SK-N-SH (cell line): ENCODE measurements at regions not wholly inside any gene's neighbourhood (a gene's known extent, or its start where the extent isn't known, plus 50 kb on each side); places are given as distances from the start of the nearest gene placed in this dataset.

ENCODE experiments used
- CTCF ChIA-PET: fragments of 300-600, 350-600 bp; formaldehyde crosslinking; extraction: SDS; loops from one replicate; lab custom pipeline; 2021; lab: Yijun Ruan, JAX
- POLR2A ChIA-PET: fragments of 350-600 bp; sonication (Branson Sonifier 250); formaldehyde crosslinking; extraction: SDS; loops from one replicate; lab custom pipeline; 2020; ENCODE audit warnings: antibody characterized with exemption, inconsistent platforms; lab: Yijun Ruan, JAX
- DNase-seq: peaks from one replicate; pipeline ENCODE4 v3.0.0; 2012
- H2AFZ ChIP-seq: fragments of 200-600 bp; sonication (generic); 2 replicates; pipeline ENCODE4 v1.8.1; 2016; ENCODE audit warnings: antibody characterized with exemption, mild to moderate bottlenecking, low read depth
- H3F3A ChIP-seq: fragments of 200-600 bp; sonication (generic); replicated peaks from 2 replicates; pipeline ENCODE3; 2016; ENCODE audit warnings: antibody characterized with exemption, mild to moderate bottlenecking; ENCODE audit not compliant: insufficient read depth
- H3K27ac ChIP-seq, 2 experiments: fragments of 200-500 bp in 1 of 2; fragments of 200-600 bp in 1 of 2; sonication (Bioruptor generic) in 1 of 2; sonication (generic), shearing (Covaris generic) in 1 of 2; 2 replicates each; pipeline versions ENCODE4 v1.5.1 to v1.6.1; 2014 to 2016; ENCODE audit warnings: low read depth in 2 of 2, inconsistent platforms in 1 of 2, low read length in 1 of 2, mild to moderate bottlenecking in 1 of 2, mixed read lengths in 1 of 2
- H3K27me3 ChIP-seq: fragments of 200-600 bp; sonication (generic), shearing (Covaris generic); 2 replicates; pipeline ENCODE4 v1.6.1; 2016; ENCODE audit warnings: mixed run types; ENCODE audit not compliant: insufficient read depth
- H3K36me3 ChIP-seq, 2 experiments: fragments of 200-500 bp in 1 of 2; fragments of 200-600 bp in 1 of 2; sonication (Bioruptor generic) in 1 of 2; sonication (generic) in 1 of 2; replicated peaks in 1 of 2; 2 replicates each; pipeline versions ENCODE3 to v1.5.1; 2014 to 2016; ENCODE audit warnings: low read length in 1 of 2, mild to moderate bottlenecking in 1 of 2; ENCODE audit not compliant: insufficient read depth in 2 of 2, control insufficient read depth in 1 of 2
- H3K4me1 ChIP-seq, 2 experiments: fragments of 200-500 bp in 1 of 2; fragments of 200-600 bp in 1 of 2; sonication (Bioruptor generic) in 1 of 2; sonication (generic), shearing (Covaris generic) in 1 of 2; 2 replicates each; pipeline versions ENCODE4 v1.5.1 to v1.6.1; 2014 to 2016; ENCODE audit warnings: low read depth in 1 of 2, low read length in 1 of 2, mixed run types in 1 of 2; ENCODE audit not compliant: insufficient read depth in 2 of 2, control insufficient read depth in 1 of 2
- H3K4me2 ChIP-seq: fragments of 200-600 bp; sonication (generic), shearing (Covaris generic); 2 replicates; pipeline ENCODE4 v1.6.1; 2017; ENCODE audit warnings: mixed run types
- H3K4me3 ChIP-seq, 2 experiments: fragments of 200-500 bp in 1 of 2; fragments of 200-600 bp in 1 of 2; sonication (Bioruptor generic) in 1 of 2; sonication (generic), shearing (Covaris generic) in 1 of 2; 2 replicates each; pipeline versions ENCODE4 v1.5.1 to v1.8.1; 2014 to 2016; ENCODE audit warnings: low read depth in 2 of 2, inconsistent platforms in 1 of 2, low read length in 1 of 2, mild to moderate bottlenecking in 1 of 2, mixed read lengths in 1 of 2, moderate library complexity in 1 of 2
- H3K79me2 ChIP-seq: fragments of 200-600 bp; sonication (generic); 2 replicates; pipeline ENCODE4 v1.8.1; 2017; ENCODE audit warnings: mild to moderate bottlenecking; ENCODE audit not compliant: insufficient read depth
- H3K9ac ChIP-seq: fragments of 200-600 bp; sonication (generic); 2 replicates; pipeline ENCODE4 v1.6.1; 2017; ENCODE audit warnings: mixed run types
- H3K9me2 ChIP-seq: fragments of 200-600 bp; sonication (generic); 2 replicates; pipeline ENCODE4 v1.6.1; 2017; ENCODE audit warnings: mixed run types
- H3K9me3 ChIP-seq: fragments of 200-600 bp; sonication (generic); 2 replicates; pipeline ENCODE4 v1.6.1; 2017; ENCODE audit warnings: mixed run types, mild to moderate bottlenecking, moderate library complexity
- H4K20me1 ChIP-seq: fragments of 200-600 bp; sonication (generic); 2 replicates; pipeline ENCODE4 v1.6.1; 2017; ENCODE audit warnings: mild to moderate bottlenecking, mixed run types; ENCODE audit not compliant: insufficient read depth
- CHD2 ChIP-seq: fragments of 150-350 bp; IDR thresholded peaks from 2 replicates; pipeline ENCODE4 v1.6.1; 2018; ENCODE audit warnings: low read length; ENCODE audit not compliant: partially characterized antibody
- CTCF ChIP-seq: fragments of 200-600 bp; sonication (generic); IDR thresholded peaks from 2 replicates; pipeline ENCODE4 v1.6.1; 2017; ENCODE audit warnings: antibody characterized with exemption, mild to moderate bottlenecking, moderate library complexity
- GABPA ChIP-seq: IDR thresholded peaks from 2 replicates; pipeline ENCODE4 v1.4.0; 2012; ENCODE audit warnings: low read depth, mild to moderate bottlenecking
- GATA2 ChIP-seq: sonication (generic); formaldehyde crosslinking; IDR thresholded peaks from 2 replicates; pipeline ENCODE4 v1.5.0; 2020; ENCODE audit warnings: mild to moderate bottlenecking, missing genetic modification reagents
- IRF3 ChIP-seq: fragments of 150-350 bp; IDR thresholded peaks from 2 replicates; pipeline ENCODE4 v1.6.1; 2016; ENCODE audit warnings: mild to moderate bottlenecking, low read depth, low read length
- JUND ChIP-seq: IDR thresholded peaks from 2 replicates; pipeline ENCODE4 v1.4.0; 2012
- MXI1 ChIP-seq: IDR thresholded peaks from 2 replicates; pipeline ENCODE4 v1.6.1; 2012; ENCODE audit warnings: mild to moderate bottlenecking, low read depth, low read length, improper control_type of control experiment
- NFIC ChIP-seq: IDR thresholded peaks from 2 replicates; pipeline ENCODE4 v1.4.0; 2012; ENCODE audit warnings: borderline replicate concordance
- RFX5 ChIP-seq: IDR thresholded peaks from 2 replicates; pipeline ENCODE4 v1.6.1; 2012; ENCODE audit warnings: mild to moderate bottlenecking, improper control_type of control experiment, low read length
- RXRA ChIP-seq: IDR thresholded peaks from 2 replicates; pipeline ENCODE4 v1.4.0; 2012; ENCODE audit warnings: low read depth, mild to moderate bottlenecking, borderline replicate concordance
- SIN3A ChIP-seq: IDR thresholded peaks from 2 replicates; pipeline ENCODE4 v1.6.1; 2012; ENCODE audit warnings: low read depth, mild to moderate bottlenecking, low read length, moderate library complexity, borderline replicate concordance
- SMC3 ChIP-seq: IDR thresholded peaks from 2 replicates; pipeline ENCODE4 v1.6.1; 2012; ENCODE audit warnings: low read depth, low read length, improper control_type of control experiment
- TAF1 ChIP-seq: IDR thresholded peaks from 2 replicates; pipeline ENCODE4 v1.6.1; 2012; ENCODE audit warnings: low read depth, mild to moderate bottlenecking, low read length, moderate library complexity, borderline replicate concordance
- TCF12 ChIP-seq: IDR thresholded peaks from 2 replicates; pipeline ENCODE4 v1.4.0; 2012
- TEAD4 ChIP-seq: IDR thresholded peaks from 2 replicates; pipeline ENCODE4 v1.4.0; 2012; ENCODE audit warnings: mild to moderate bottlenecking, borderline replicate concordance; ENCODE audit not compliant: insufficient read depth
- USF1 ChIP-seq: IDR thresholded peaks from 2 replicates; pipeline ENCODE4 v1.4.0; 2012; ENCODE audit warnings: low read depth, borderline replicate concordance
- YY1 ChIP-seq: IDR thresholded peaks from 2 replicates; pipeline ENCODE4 v1.4.0; 2012; ENCODE audit warnings: low read depth, mild to moderate bottlenecking
- WGBS: methylation state at CpG from one replicate; pipeline ENCODE4 v1.1.6; 2017; ENCODE audit warnings: low lambda C conversion rate; 5-methylcytosine and 5-hydroxymethylcytosine counted together

- DNase-seq: no peak
Measured at GRCh38 chr10:10647331-10647730, 370.3 kb upstream of the CELF2 start.

GRCh38 chr10:10657139-10657760 is 360.4 kb upstream of the CELF2 start:
- DNase-seq: no peak
- no peak overlapping the region for H3K27ac ChIP-seq

More at GRCh38 chr10:10647331-10647730, 370.3 kb upstream of the CELF2 start:
- H3K4me2 ChIP-seq: no peak overlapping the region
- no peak overlapping the region for H2AFZ ChIP-seq
- no peaks in the 10 kb centered on the region for H3F3A ChIP-seq
- H3K9ac ChIP-seq: no peak overlapping the region
- H3K27ac ChIP-seq: no peak overlapping the region
- H3K36me3 ChIP-seq: no peaks in the 10 kb centered on the region
- no peaks in the 10 kb centered on the region for H3K9me2 ChIP-seq
- H3K4me3 ChIP-seq: no peak overlapping the region
- peaks cover 0 to 2% of the 10 kb centered on the region in 2 experiments; a peak in 1 of 4 replicates for H3K4me1 ChIP-seq
- WGBS: 42% methylated on average over 7 of the region's 7 CpGs
- H4K20me1 ChIP-seq: no peaks in the 10 kb centered on the region
- H3K79me2 ChIP-seq: no peaks in the 10 kb centered on the region
- CTCF ChIA-PET: no interaction called here
- no peaks in the 10 kb centered on the region for H3K9me3 ChIP-seq
- TF ChIP-seq CHD2 (no peak), TAF1 (no peak), YY1 (no peak), SIN3A (no peak), JUND (no peak), TEAD4 (no peak), CTCF (no peak), IRF3 (no peak), GABPA (no peak), NFIC (no peak), GATA2 (CRISPR knock-in tag) (no peak), MXI1 (no peak), SMC3 (no peak)
- POLR2A ChIA-PET: no interaction called here
- H3K27me3 ChIP-seq: no peaks in the 10 kb centered on the region

More at GRCh38 chr10:10657139-10657760, 360.4 kb upstream of the CELF2 start:
- no peaks in the 10 kb centered on the region for H3K36me3 ChIP-seq
- H3F3A ChIP-seq: no peaks in the 10 kb centered on the region
- CTCF ChIA-PET: interaction anchor here (0.7 kb wide), 1 partner anchor 1328 kb away, joined by 3 read pairs; no protein-coding TSS in a partner anchor
- H3K4me3 ChIP-seq: no peak overlapping the region
- no peaks in the 10 kb centered on the region for H3K27me3 ChIP-seq
- H2AFZ ChIP-seq: no peak overlapping the region
- no peak overlapping the region for H3K9ac ChIP-seq
- no peak overlapping the region for H3K4me2 ChIP-seq
- POLR2A ChIA-PET: no interaction called here
- no peaks in the 10 kb centered on the region for H4K20me1 ChIP-seq
- no peaks in the 10 kb centered on the region for H3K79me2 ChIP-seq
- H3K9me2 ChIP-seq: no peaks in the 10 kb centered on the region
- 40% methylated on average over 6 of the region's 6 CpGs for WGBS
- H3K4me1 ChIP-seq: no peaks in the 10 kb centered on the region
- no peak for TF ChIP-seq TEAD4
- TF ChIP-seq YY1: no peak
- TF ChIP-seq JUND: no peak
- TF ChIP-seq TCF12: no peak
- no peak for TF ChIP-seq USF1
- TF ChIP-seq RXRA: no peak
- no peak for TF ChIP-seq GATA2 (CRISPR knock-in tag)
- no peak for TF ChIP-seq RFX5
- no peaks in the 10 kb centered on the region for H3K9me3 ChIP-seq
